AML-193 (cell line): ENCODE measurements at regions not wholly inside any gene's neighbourhood (a gene's known extent, or its start where the extent isn't known, plus 50 kb on each side); places are given as distances from the start of the nearest gene placed in this dataset.

Source experiments
- DNase-seq, 2 experiments: peaks; one replicate each; lab custom pipeline; 2025; lab: John Stamatoyannopoulos, UW

DNA sequence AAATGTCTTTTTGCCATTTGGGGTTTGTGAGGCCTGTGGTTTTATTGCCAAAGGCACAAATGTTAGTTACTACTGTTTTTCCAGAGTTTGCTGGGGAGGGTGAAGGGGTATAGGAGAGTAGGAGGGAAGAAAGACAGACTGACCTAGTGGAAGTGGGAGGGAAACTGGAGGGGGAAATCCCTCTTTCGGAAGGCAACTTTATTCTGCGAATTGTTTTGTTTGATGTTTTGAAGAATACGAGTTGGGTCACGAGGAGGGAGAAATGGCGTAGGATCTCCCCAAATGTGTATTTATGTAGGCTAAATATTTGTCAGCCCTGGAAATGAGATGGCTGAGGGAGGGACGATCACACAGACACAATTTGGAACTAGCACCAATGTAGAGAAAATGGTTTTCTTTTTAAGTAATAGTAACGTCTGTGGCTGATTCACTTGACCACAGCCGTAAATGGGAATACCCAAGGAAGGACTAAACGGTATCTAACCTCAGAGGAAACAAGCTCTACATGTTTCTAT is 172.3 kb downstream of the ICOS start:
- no peak for DNase-seq

- no peak for DNase-seq
Observed at GRCh38 chr2:204109681-204110080, 173.1 kb downstream of the ICOS start.

DNA sequence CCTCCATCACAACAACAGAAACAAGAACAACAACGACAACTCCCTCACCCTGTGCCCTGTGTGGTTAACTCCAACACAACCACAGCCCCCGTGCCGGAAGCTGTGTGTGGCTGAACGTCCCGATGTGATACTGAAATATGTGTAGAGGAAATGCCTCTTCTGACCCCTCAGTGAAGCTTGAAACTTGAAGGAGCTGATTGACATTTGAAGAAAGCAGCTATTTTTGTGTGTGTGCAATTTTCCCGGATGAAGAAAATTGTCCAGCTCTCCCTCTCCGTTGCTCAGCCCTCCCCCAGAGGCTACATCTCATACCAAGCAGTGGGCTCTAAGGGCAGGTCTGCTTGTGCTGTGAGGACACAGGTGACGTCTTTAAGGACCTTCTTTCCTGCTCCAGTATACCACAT is 173.8 kb downstream of the ICOS start:
- DNase-seq: no peak

DNA sequence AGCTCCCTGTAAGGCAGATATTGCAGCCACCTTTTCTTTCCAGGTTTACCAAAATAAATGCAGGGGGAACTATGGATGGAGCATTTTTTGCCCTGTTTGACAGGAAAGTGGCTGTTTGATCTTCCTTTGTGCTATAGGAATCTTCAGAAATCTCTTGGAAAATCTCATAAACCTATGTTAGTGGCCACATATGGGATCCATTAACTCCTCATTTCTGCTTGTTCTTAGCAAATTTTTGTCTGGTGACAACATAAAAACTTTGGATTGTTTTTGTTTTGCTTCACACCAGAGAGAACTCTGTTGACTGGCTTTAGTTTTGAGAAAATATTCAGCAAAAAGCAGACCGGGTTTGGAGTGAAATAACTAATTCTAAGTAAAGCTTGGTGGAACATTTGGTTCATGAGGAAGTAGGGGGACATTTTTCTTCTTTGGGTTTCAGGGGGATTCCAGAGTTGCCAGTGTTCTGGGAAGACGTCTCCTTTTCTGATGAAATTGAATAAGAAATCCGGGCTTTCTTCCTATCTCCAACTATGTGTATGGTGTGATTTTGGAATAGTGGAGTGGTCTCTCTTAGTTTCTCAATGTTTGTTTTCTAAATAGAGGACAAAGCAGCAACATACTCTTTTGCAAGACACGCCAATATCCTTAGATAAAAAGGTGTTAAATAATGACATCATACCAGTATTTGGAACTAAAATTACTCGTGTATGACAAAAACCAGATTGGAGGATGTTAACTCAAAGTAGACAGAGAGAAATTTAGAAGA is 174.4 kb downstream of the ICOS start:
- DNase-seq: no peak

DNA sequence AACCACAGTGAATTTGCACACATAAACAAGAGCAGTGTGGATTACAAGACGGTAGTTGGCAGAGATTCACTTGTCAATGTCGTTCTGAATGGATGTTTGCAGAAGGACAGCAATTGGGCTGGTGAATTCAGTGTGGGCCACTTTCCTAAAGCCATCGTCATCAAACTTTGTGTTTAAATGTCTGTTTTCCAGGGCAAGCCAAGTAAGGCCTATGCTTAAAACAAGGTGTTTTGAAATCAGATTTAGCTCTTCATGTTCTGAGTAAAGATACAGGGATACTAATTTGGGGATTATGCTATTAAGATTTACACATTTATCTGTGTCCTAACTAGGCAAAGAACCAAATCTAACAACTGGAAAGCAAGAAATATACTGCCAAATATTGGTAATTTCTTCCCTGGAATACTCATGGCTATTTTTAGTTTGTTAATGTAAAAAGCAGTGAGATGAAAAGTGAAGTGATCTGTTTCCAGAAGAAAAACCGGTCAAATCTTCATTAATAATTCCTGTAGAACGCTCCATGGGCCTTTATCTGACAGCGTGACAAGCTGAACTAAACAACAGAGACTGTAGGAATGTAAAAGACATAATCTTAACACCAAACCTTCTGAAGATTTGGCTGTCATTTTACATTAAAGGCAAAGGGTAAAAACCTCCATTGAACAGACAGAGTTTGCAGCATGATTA is 175.7 kb downstream of the ICOS start:
- DNase-seq: no peak

GRCh38 chr2:204114295-204115136 is 178.0 kb downstream of the ICOS start:
- no peak for DNase-seq

DNA sequence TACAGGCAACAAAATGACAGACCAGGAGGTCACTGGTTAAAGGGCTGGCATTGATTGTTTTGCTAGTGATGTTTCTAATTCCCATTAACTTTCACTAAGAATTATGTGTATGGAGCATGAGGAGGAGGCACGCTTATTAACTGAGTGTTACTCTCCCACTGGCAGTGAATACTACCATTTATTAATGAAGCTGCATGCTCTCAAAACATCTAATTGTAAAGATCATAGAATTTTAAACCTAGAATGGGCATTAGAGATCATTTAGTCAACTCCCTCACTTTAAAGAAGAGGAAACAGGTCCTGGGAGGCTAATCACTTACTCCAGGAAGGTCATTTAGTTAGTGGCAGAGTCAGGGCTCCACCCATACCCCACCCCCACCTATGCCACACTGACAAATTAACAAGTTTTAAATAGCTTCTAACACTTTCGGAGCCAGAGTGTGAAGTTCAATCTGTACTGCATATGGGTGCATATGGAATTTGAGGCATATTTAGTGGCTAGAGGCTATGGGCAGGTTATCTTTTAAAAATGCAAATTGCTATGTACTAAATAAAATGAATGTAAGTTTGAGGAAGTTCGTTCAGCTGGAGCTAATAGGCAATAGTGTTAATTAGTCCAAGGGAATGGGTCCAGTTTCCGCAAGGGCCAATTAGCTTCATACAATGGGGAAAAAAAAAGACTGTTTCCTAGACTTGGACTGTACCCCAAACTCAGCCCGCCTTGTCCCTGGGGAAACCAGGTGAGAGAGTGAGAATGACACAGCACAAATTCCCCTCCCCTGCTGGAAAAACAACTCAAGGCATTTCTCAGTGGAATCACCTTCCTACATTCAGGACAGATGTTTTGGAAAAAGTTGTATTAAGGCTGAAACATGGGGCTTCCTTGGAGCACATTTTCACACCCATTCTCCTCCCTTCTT is 178.8 kb downstream of the ICOS start:
- DNase-seq: no peak

- no peak for DNase-seq
Observed at GRCh38 chr2:204116159-204116792, 179.7 kb downstream of the ICOS start.

DNA sequence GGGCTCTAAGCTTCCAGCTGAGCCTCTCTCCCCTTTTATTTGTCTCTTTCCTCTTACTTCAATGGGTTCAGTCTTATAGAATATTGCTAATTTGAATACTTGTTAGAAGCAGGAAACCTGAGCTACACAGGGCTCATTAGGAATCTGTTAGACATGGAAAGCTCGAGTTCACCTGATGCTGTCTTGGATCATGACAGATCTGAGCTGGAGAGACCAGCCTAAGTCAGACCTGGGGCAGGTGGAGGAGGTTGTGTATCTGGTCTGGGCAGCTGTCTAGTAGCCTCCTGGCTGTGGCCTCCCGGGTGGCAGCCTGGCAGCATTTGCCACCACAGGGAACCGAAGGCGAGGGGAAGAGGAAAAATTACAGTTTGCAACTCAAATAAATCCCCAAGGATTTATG is 185.9 kb downstream of the ICOS start:
- DNase-seq: no peak

DNA sequence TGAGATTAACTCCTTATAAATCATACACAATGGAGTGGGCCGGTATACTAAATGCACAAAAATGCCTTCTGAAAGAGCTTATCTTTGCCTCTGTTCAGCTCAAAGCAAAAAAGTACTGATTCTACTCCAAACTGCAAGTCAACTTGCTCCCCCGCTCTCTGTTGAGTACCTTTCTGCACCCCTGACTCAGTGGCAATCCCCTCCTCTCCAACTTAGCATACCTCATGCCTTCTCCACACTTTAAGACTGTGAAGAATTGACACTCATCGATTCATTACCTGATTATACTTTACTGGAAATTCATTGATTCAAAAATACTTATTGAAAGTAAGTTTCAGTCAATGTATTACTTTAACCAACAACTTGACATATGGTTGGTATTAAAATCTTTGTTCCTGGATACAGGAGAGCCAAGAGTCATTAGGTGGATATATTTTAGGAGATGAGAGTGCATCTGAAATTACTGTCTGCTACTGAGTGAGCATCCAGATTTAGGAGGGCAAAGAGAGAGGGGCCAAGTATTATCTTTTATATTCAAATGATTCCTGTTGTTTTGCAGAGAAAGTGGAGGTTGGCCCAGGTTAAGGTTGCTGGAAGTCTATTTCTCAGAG is 187.7 kb downstream of the ICOS start:
- DNase-seq: no peak

DNA sequence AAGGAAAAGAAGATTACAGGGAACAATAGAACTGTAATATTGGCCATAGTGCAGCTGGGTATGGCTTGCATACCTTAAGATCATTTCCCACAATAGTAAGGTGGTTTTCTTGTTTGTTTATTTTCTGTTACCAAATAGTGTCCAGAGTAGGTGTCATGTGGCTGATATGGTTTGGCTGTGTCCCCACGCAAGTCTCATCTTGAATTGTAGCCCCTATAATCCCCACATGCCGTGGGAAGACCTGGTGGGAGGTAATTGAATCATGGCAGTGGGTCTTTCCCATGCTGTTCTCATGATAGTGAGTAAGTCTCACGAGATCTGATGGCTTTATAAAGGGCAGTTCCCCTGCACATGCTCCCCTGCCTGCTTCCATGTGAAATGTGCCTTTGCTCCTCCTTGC is 190.1 kb downstream of the ICOS start:
- no peak for DNase-seq

GRCh38 chr2:204127238-204127637 is 190.7 kb downstream of the ICOS start:
- DNase-seq: no peak

- DNase-seq: no peak
Observed at GRCh38 chr2:204129591-204130294, 193.2 kb downstream of the ICOS start.

- no peak for DNase-seq
Observed at GRCh38 chr2:204131621-204132020, 195.1 kb downstream of the ICOS start.

- no peak for DNase-seq
Observed at GRCh38 chr2:204133476-204133875, 196.9 kb downstream of the ICOS start.

GRCh38 chr2:204134421-204134820 is 197.9 kb downstream of the ICOS start:
- no peak for DNase-seq

DNA sequence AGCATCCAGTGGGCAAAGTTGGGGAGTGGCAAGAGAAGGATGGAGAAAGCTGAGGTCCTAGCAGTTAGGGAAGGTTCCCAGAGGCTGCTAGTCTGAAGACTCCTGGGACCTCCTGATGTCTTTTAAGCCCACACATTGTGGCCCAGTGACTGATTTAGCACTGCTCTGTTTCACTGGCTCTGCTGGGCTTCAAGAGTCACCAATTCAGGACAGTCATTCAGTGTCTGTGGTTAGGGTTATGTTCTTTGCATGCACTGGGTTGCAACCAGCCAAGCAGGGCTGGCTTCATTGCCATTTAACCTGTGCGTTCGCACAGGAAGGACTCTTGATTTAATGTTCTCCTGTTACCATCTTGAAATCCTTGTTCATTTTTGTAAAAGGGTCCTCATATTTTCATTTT is 199.2 kb downstream of the ICOS start:
- no peak for DNase-seq

DNA sequence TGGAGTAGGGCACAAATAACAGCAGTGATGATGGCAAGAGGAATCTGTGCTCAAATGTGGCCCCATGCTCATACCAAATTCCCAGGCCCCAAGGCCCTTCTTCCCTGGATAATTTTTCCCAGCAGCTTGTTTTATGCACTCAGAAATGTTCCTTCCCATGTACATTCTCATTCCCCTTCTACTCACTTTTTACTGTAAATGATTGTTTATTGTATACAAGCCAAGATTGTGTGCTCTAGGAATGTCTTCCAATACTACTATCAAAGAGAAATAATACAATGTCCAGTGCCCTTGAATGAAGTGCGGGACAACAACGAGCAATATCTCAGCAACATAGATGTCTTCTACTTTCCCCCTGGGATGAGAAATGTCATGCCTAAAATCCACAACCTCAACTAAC is 201.6 kb downstream of the ICOS start:
- DNase-seq: no peak

DNA sequence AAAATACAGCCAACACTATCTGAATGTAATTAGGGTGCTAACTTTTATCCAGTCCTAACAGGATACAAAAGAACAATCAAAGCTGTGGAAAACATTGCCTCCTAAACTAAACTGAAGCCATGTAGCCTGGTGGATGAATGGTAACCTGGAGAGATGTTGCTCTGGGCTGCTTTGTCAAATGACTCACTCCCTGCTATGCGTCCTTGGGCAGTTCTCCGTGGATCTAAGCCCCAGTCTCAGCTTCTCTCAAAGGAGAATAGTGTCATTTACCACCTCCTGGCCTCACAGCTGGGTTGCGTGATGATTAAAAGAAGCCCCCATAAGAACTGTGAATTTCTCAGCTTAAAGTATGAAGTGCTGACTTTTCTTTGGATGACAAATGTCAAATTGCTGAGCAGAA is 203.7 kb downstream of the ICOS start:
- no peak for DNase-seq
